Upper lobe of left lung (tissue), 6 donors: ENCODE measurements at regions not wholly inside any gene's neighbourhood (a gene's known extent, or its start where the extent isn't known, plus 50 kb on each side); places are given as distances from the start of the nearest gene placed in this dataset.

Experiments used
- ATAC-seq, 2 donors: fragments of 200-7000 bp; cut with Tn5 transposase; one replicate each; pipeline ENCODE4 v1.9.1; 2022; ENCODE audit warnings: mild to moderate bottlenecking in 2 of 2, moderate library complexity in 2 of 2; ENCODE audit not compliant: low FRiP score in 2 of 2
- DNase-seq, 2 donors: peaks; one replicate each; pipeline ENCODE4 v3.0.0-alpha.2; 2019 to 2020
- H3K27ac ChIP-seq, 4 donors: fragments of 200-600 bp; sonication (generic); one replicate each; pipeline ENCODE4 v1.5.1; 2016 to 2019
- H3K27me3 ChIP-seq, 4 donors: fragments of 200-600 bp; sonication (generic); one replicate each; pipeline ENCODE4 v1.5.1; 2017 to 2019
- H3K36me3 ChIP-seq, 4 donors: fragments of 200-600 bp; sonication (generic); one replicate each; pipeline ENCODE4 v1.5.1; 2016 to 2019
- H3K4me1 ChIP-seq, 4 donors: fragments of 200-600 bp; sonication (generic); one replicate each; pipeline ENCODE4 v1.5.1; 2018 to 2019
- H3K4me3 ChIP-seq, 4 donors: fragments of 200-600 bp; sonication (generic); one replicate each; pipeline ENCODE4 v1.5.1; 2017 to 2019; ENCODE audit warnings: mild to moderate bottlenecking in 2 of 4, moderate library complexity in 1 of 4
- H3K9me3 ChIP-seq, 4 donors: fragments of 200-600 bp; sonication (generic); one replicate each; pipeline ENCODE4 v1.5.1; 2018 to 2019
- CTCF ChIP-seq, 6 experiments: fragments of 450-650 bp in 4 of 6; fragments of 200-600 bp in 2 of 6; sonication (generic) in 2 of 6; IDR thresholded peaks; one replicate each; pipeline ENCODE4 v1.5.1; 2016 to 2019; ENCODE audit warnings: antibody characterized with exemption in 6 of 6
- EP300 ChIP-seq, 4 donors: sonication (generic); formaldehyde crosslinking; IDR thresholded peaks; one replicate each; pipeline ENCODE4 v1.5.1; 2017; ENCODE audit warnings: antibody characterized with exemption in 4 of 4, control low read depth in 2 of 4
- POLR2A ChIP-seq, 4 donors: fragments of 450-650 bp; IDR thresholded peaks; one replicate each; pipeline ENCODE4 v1.5.1; 2016 to 2017; ENCODE audit warnings: antibody characterized with exemption in 4 of 4, mild to moderate bottlenecking in 2 of 4
- POLR2AphosphoS5 ChIP-seq, 2 donors: sonication (generic); formaldehyde crosslinking; IDR thresholded peaks; one replicate each; pipeline ENCODE4 v1.5.1; 2017; ENCODE audit warnings: antibody characterized with exemption in 2 of 2
- WGBS, 2 donors: methylation state at CpG; one replicate each; pipeline ENCODE4 v1.1.5; 2017 to 2018; 5-methylcytosine and 5-hydroxymethylcytosine counted together
- donor health status: DM: no; HTN: no; CAD: no; lungs with moderate emphysema.
- donor health status: DM: no; HTN: yes; CAD: no; lungs with severe emphysema.

- peak in 1 of 2 donors; percentile 42 for DNase-seq
- 86 to 90% methylated on average over 5 to 15 of the region's 15 CpGs for WGBS, 2 donors
- Histone ChIP-seq H3K36me3 (no peaks in the 10 kb centered on the region), H3K27ac (no peak overlapping the region), H3K4me1 (no peaks in the 10 kb centered on the region), H3K4me3 (no peak overlapping the region), H3K27me3 (no peaks in the 10 kb centered on the region), H3K9me3 (no peaks in the 10 kb centered on the region)
- TF ChIP-seq CTCF (IDR thresholded peaks at IDR 0.05) (no peak), POLR2A (IDR thresholded peaks at IDR 0.05) (no peak), EP300 (IDR thresholded peaks at IDR 0.05) (no peak), POLR2AphosphoS5 (IDR thresholded peaks at IDR 0.05) (no peak)
- no peak for ATAC-seq
These were observed 369.0 kb downstream of the BRD1 start for GRCh38 chr22:49458708-49459099.

- H3K4me1 ChIP-seq, result no peaks in the 10 kb centered on the region
- H3K4me3 ChIP-seq, result no peak overlapping the region
- H3K27me3 ChIP-seq, result no peaks in the 10 kb centered on the region
- TF ChIP-seq CTCF (IDR thresholded peaks at IDR 0.05), result no peak
- TF ChIP-seq POLR2AphosphoS5 (IDR thresholded peaks at IDR 0.05), result no peak
- no peak for TF ChIP-seq EP300 (IDR thresholded peaks at IDR 0.05)
- no peak for TF ChIP-seq POLR2A (IDR thresholded peaks at IDR 0.05)
- ATAC-seq (no peak), DNase-seq (peak in 1 of 2 donors; percentile 51)
- no peaks in the 10 kb centered on the region for H3K9me3 ChIP-seq
- 80 to 89% methylated on average over 9 to 14 of the region's 14 CpGs for WGBS, 2 donors
- H3K36me3 ChIP-seq, result no peaks in the 10 kb centered on the region
- no peak overlapping the region for H3K27ac ChIP-seq
These were observed 369.5 kb downstream of the BRD1 start for GRCh38 chr22:49457946-49458707.

- Histone ChIP-seq H3K9me3 (no peaks in the 10 kb centered on the region), H3K4me3 (no peak overlapping the region), H3K27ac (no peak overlapping the region), H3K36me3 (no peaks in the 10 kb centered on the region), H3K4me1 (no peaks in the 10 kb centered on the region), H3K27me3 (no peaks in the 10 kb centered on the region)
- ATAC-seq, result no peak
- 54 to 59% methylated on average over 17 of the region's 17 CpGs for WGBS, 2 donors
- DNase-seq, result peak in 1 of 2 donors; percentile 59
- TF ChIP-seq POLR2A (IDR thresholded peaks at IDR 0.05), result no peak
- TF ChIP-seq CTCF (IDR thresholded peaks at IDR 0.05), result no peak
- TF ChIP-seq EP300 (IDR thresholded peaks at IDR 0.05), result no peak
- no peak for TF ChIP-seq POLR2AphosphoS5 (IDR thresholded peaks at IDR 0.05)
These were observed 370.5 kb downstream of the BRD1 start for GRCh38 chr22:49457146-49457545.

- no peak for DNase-seq
- no peaks in the 10 kb centered on the region for H3K27me3 ChIP-seq
- 54 to 71% methylated on average over 10 to 11 of the region's 11 CpGs for WGBS, 2 donors
- ATAC-seq, result no peak
- no peak overlapping the region for H3K4me3 ChIP-seq
- H3K9me3 ChIP-seq, result no peaks in the 10 kb centered on the region
- H3K4me1 ChIP-seq, result peaks cover 0 to under 1% (median 0%) of the 10 kb centered on the region in 4 donors
- H3K27ac ChIP-seq, result no peak overlapping the region
- no peak for TF ChIP-seq CTCF (IDR thresholded peaks at IDR 0.05)
- TF ChIP-seq POLR2AphosphoS5 (IDR thresholded peaks at IDR 0.05), result no peak
- no peak for TF ChIP-seq EP300 (IDR thresholded peaks at IDR 0.05)
- no peak for TF ChIP-seq POLR2A (IDR thresholded peaks at IDR 0.05)
- H3K36me3 ChIP-seq, result no peaks in the 10 kb centered on the region
These were observed 372.1 kb downstream of the BRD1 start for GRCh38 chr22:49455595-49455994.

GRCh38 chr22:49454726-49455125 is 372.9 kb downstream of the BRD1 start:
- Histone ChIP-seq H3K4me1 (peaks cover 0 to 7% (median 0%) of the 10 kb centered on the region in 4 donors), H3K4me3 (no peak overlapping the region), H3K27ac (no peak overlapping the region), H3K27me3 (peaks cover 0 to 2% (median 0%) of the 10 kb centered on the region in 4 donors), H3K9me3 (no peaks in the 10 kb centered on the region), H3K36me3 (no peaks in the 10 kb centered on the region)
- no peak for DNase-seq
- TF ChIP-seq POLR2AphosphoS5 (IDR thresholded peaks at IDR 0.05) (no peak), EP300 (IDR thresholded peaks at IDR 0.05) (no peak), POLR2A (IDR thresholded peaks at IDR 0.05) (no peak), CTCF (IDR thresholded peaks at IDR 0.05) (no peak)
- WGBS, 2 donors, result 85% methylated on average over 7 of the region's 7 CpGs
- ATAC-seq, result no peak
